SK-N-SH (cell line): ENCODE measurements at regions not wholly inside any gene's neighbourhood (a gene's known extent, or its start where the extent isn't known, plus 50 kb on each side); places are given as distances from the start of the nearest gene placed in this dataset.

Experiments
- CTCF ChIA-PET: fragments of 300-600, 350-600 bp; formaldehyde crosslinking; extraction: SDS; loops from one replicate; lab custom pipeline; 2021; lab: Yijun Ruan, JAX
- POLR2A ChIA-PET: fragments of 350-600 bp; sonication (Branson Sonifier 250); formaldehyde crosslinking; extraction: SDS; loops from one replicate; lab custom pipeline; 2020; ENCODE audit warnings: antibody characterized with exemption, inconsistent platforms; lab: Yijun Ruan, JAX
- DNase-seq: peaks from one replicate; pipeline ENCODE4 v3.0.0; 2012
- H2AFZ ChIP-seq: fragments of 200-600 bp; sonication (generic); 2 replicates; pipeline ENCODE4 v1.8.1; 2016; ENCODE audit warnings: antibody characterized with exemption, mild to moderate bottlenecking, low read depth
- H3F3A ChIP-seq: fragments of 200-600 bp; sonication (generic); replicated peaks from 2 replicates; pipeline ENCODE3; 2016; ENCODE audit warnings: antibody characterized with exemption, mild to moderate bottlenecking; ENCODE audit not compliant: insufficient read depth
- H3K27ac ChIP-seq, 2 experiments: fragments of 200-500 bp in 1 of 2; fragments of 200-600 bp in 1 of 2; sonication (Bioruptor generic) in 1 of 2; sonication (generic), shearing (Covaris generic) in 1 of 2; 2 replicates each; pipeline versions ENCODE4 v1.5.1 to v1.6.1; 2014 to 2016; ENCODE audit warnings: low read depth in 2 of 2, inconsistent platforms in 1 of 2, low read length in 1 of 2, mild to moderate bottlenecking in 1 of 2, mixed read lengths in 1 of 2
- H3K27me3 ChIP-seq: fragments of 200-600 bp; sonication (generic), shearing (Covaris generic); 2 replicates; pipeline ENCODE4 v1.6.1; 2016; ENCODE audit warnings: mixed run types; ENCODE audit not compliant: insufficient read depth
- H3K36me3 ChIP-seq, 2 experiments: fragments of 200-500 bp in 1 of 2; fragments of 200-600 bp in 1 of 2; sonication (Bioruptor generic) in 1 of 2; sonication (generic) in 1 of 2; replicated peaks in 1 of 2; 2 replicates each; pipeline versions ENCODE3 to v1.5.1; 2014 to 2016; ENCODE audit warnings: low read length in 1 of 2, mild to moderate bottlenecking in 1 of 2; ENCODE audit not compliant: insufficient read depth in 2 of 2, control insufficient read depth in 1 of 2
- H3K4me1 ChIP-seq, 2 experiments: fragments of 200-500 bp in 1 of 2; fragments of 200-600 bp in 1 of 2; sonication (Bioruptor generic) in 1 of 2; sonication (generic), shearing (Covaris generic) in 1 of 2; 2 replicates each; pipeline versions ENCODE4 v1.5.1 to v1.6.1; 2014 to 2016; ENCODE audit warnings: low read depth in 1 of 2, low read length in 1 of 2, mixed run types in 1 of 2; ENCODE audit not compliant: insufficient read depth in 2 of 2, control insufficient read depth in 1 of 2
- H3K4me2 ChIP-seq: fragments of 200-600 bp; sonication (generic), shearing (Covaris generic); 2 replicates; pipeline ENCODE4 v1.6.1; 2017; ENCODE audit warnings: mixed run types
- H3K4me3 ChIP-seq, 2 experiments: fragments of 200-500 bp in 1 of 2; fragments of 200-600 bp in 1 of 2; sonication (Bioruptor generic) in 1 of 2; sonication (generic), shearing (Covaris generic) in 1 of 2; 2 replicates each; pipeline versions ENCODE4 v1.5.1 to v1.8.1; 2014 to 2016; ENCODE audit warnings: low read depth in 2 of 2, inconsistent platforms in 1 of 2, low read length in 1 of 2, mild to moderate bottlenecking in 1 of 2, mixed read lengths in 1 of 2, moderate library complexity in 1 of 2
- H3K79me2 ChIP-seq: fragments of 200-600 bp; sonication (generic); 2 replicates; pipeline ENCODE4 v1.8.1; 2017; ENCODE audit warnings: mild to moderate bottlenecking; ENCODE audit not compliant: insufficient read depth
- H3K9ac ChIP-seq: fragments of 200-600 bp; sonication (generic); 2 replicates; pipeline ENCODE4 v1.6.1; 2017; ENCODE audit warnings: mixed run types
- H3K9me2 ChIP-seq: fragments of 200-600 bp; sonication (generic); 2 replicates; pipeline ENCODE4 v1.6.1; 2017; ENCODE audit warnings: mixed run types
- H3K9me3 ChIP-seq: fragments of 200-600 bp; sonication (generic); 2 replicates; pipeline ENCODE4 v1.6.1; 2017; ENCODE audit warnings: mixed run types, mild to moderate bottlenecking, moderate library complexity
- H4K20me1 ChIP-seq: fragments of 200-600 bp; sonication (generic); 2 replicates; pipeline ENCODE4 v1.6.1; 2017; ENCODE audit warnings: mild to moderate bottlenecking, mixed run types; ENCODE audit not compliant: insufficient read depth
- CHD2 ChIP-seq: fragments of 150-350 bp; IDR thresholded peaks from 2 replicates; pipeline ENCODE4 v1.6.1; 2018; ENCODE audit warnings: low read length; ENCODE audit not compliant: partially characterized antibody
- CTCF ChIP-seq: fragments of 200-600 bp; sonication (generic); IDR thresholded peaks from 2 replicates; pipeline ENCODE4 v1.6.1; 2017; ENCODE audit warnings: antibody characterized with exemption, mild to moderate bottlenecking, moderate library complexity
- EP300 ChIP-seq, 2 experiments: IDR thresholded peaks; 2 replicates each; pipeline versions ENCODE4 v1.4.0 to v1.6.1; 2012; ENCODE audit warnings: borderline replicate concordance in 1 of 2, low read depth in 1 of 2, low read length in 1 of 2
- EZH2phosphoT487 ChIP-seq: fragments of 200-600 bp; sonication (generic); IDR thresholded peaks from 2 replicates; pipeline ENCODE4 v1.6.1; 2017; ENCODE audit warnings: low read depth, mixed run types, mild to moderate bottlenecking, antibody characterized with exemption, moderate library complexity, borderline replicate concordance
- FOXM1 ChIP-seq: IDR thresholded peaks from 2 replicates; pipeline ENCODE4 v1.4.0; 2012; ENCODE audit warnings: low read depth, mild to moderate bottlenecking
- GABPA ChIP-seq: IDR thresholded peaks from 2 replicates; pipeline ENCODE4 v1.4.0; 2012; ENCODE audit warnings: low read depth, mild to moderate bottlenecking
- IRF3 ChIP-seq: fragments of 150-350 bp; IDR thresholded peaks from 2 replicates; pipeline ENCODE4 v1.6.1; 2016; ENCODE audit warnings: mild to moderate bottlenecking, low read depth, low read length
- MAX ChIP-seq: IDR thresholded peaks from 2 replicates; pipeline ENCODE4 v1.4.0; 2012; ENCODE audit warnings: low read depth
- RAD21 ChIP-seq: IDR thresholded peaks from 2 replicates; pipeline ENCODE4 v1.6.1; 2012; ENCODE audit warnings: mild to moderate bottlenecking, low read length
- RCOR1 ChIP-seq: fragments of 150-350 bp; IDR thresholded peaks from 2 replicates; pipeline ENCODE4 v1.6.1; 2017; ENCODE audit warnings: antibody characterized with exemption, low read length
- REST ChIP-seq: IDR thresholded peaks from 2 replicates; pipeline ENCODE4 v1.6.1; 2012; ENCODE audit warnings: mild to moderate bottlenecking, low read depth, low read length, moderate library complexity
- RFX5 ChIP-seq: IDR thresholded peaks from 2 replicates; pipeline ENCODE4 v1.6.1; 2012; ENCODE audit warnings: mild to moderate bottlenecking, improper control_type of control experiment, low read length
- SIN3A ChIP-seq: IDR thresholded peaks from 2 replicates; pipeline ENCODE4 v1.6.1; 2012; ENCODE audit warnings: low read depth, mild to moderate bottlenecking, low read length, moderate library complexity, borderline replicate concordance
- SMC3 ChIP-seq: IDR thresholded peaks from 2 replicates; pipeline ENCODE4 v1.6.1; 2012; ENCODE audit warnings: low read depth, low read length, improper control_type of control experiment
- USF2 ChIP-seq: fragments of 150-350 bp; IDR thresholded peaks from 2 replicates; pipeline ENCODE4 v1.6.1; 2017; ENCODE audit warnings: antibody characterized with exemption, low read length, low read depth, borderline replicate concordance
- YY1 ChIP-seq: IDR thresholded peaks from 2 replicates; pipeline ENCODE4 v1.4.0; 2012; ENCODE audit warnings: low read depth, mild to moderate bottlenecking
- WGBS: methylation state at CpG from one replicate; pipeline ENCODE4 v1.1.6; 2017; ENCODE audit warnings: low lambda C conversion rate; 5-methylcytosine and 5-hydroxymethylcytosine counted together

- H3K27me3 ChIP-seq: no peaks in the 10 kb centered on the region
- no peak overlapping the region for H3K9ac ChIP-seq
- peak; percentile 49 for TF ChIP-seq CTCF
- TF ChIP-seq CHD2: no peak
- peak; percentile 45 for TF ChIP-seq RAD21
- TF ChIP-seq SMC3: peak; percentile 36
- TF ChIP-seq, all 33 proteins: peak for 3
- 0 out of 2 replicates have a peak, but pooled peaks cover 10% of the 10 kb centered on the region for H3K79me2 ChIP-seq
- no peaks in the 10 kb centered on the region for H3K36me3 ChIP-seq
- H3K4me3 ChIP-seq: no peak overlapping the region
- POLR2A ChIA-PET: no interaction called here
- H3K4me1 ChIP-seq: peaks cover 16 to 31% of the 10 kb centered on the region in 2 experiments; a peak in 2 of 4 replicates
- WGBS: 97% methylated on average over 20 of the region's 20 CpGs
- no peak overlapping the region for H2AFZ ChIP-seq
- H3K27ac ChIP-seq: no peak overlapping the region
- DNase-seq: no peak
- no peak overlapping the region for H3K4me2 ChIP-seq
- CTCF ChIA-PET: interaction anchor here (0.6 to 4.0 kb wide), 19 partner anchors 14 to 1664 kb away, joined by 3 to 23 read pairs (median 4); partner anchors contain the start of gene SOX9
- no peaks in the 10 kb centered on the region for H3K9me2 ChIP-seq
- H3K9me3 ChIP-seq: no peaks in the 10 kb centered on the region
- no peaks in the 10 kb centered on the region for H4K20me1 ChIP-seq
- H3F3A ChIP-seq: no peaks in the 10 kb centered on the region
These were observed 310.0 kb downstream of the SOX9 start for GRCh38 chr17:72430611-72431432.

- H3K36me3 ChIP-seq: no peaks in the 10 kb centered on the region
- H3K9me2 ChIP-seq: no peaks in the 10 kb centered on the region
- peak; percentile 85 for DNase-seq
- H3K4me2 ChIP-seq: no peak overlapping the region
- H3K4me1 ChIP-seq: peaks cover 8 to 27% of the 10 kb centered on the region in 2 experiments; a peak in 2 of 4 replicates
- no peaks in the 10 kb centered on the region for H4K20me1 ChIP-seq
- ChIA-PET POLR2A (interaction anchor here (0.7 to 1.0 kb wide), 2 partner anchors 9 to 801 kb away, joined by 3 read pairs; no protein-coding TSS in a partner anchor), CTCF (interaction anchor here (0.6 to 4.0 kb wide), 25 partner anchors 10 to 577 kb away, joined by 3 to 23 read pairs (median 4); partner anchors contain the start of gene SOX9)
- H3F3A ChIP-seq: no peaks in the 10 kb centered on the region
- H3K79me2 ChIP-seq: 0 out of 2 replicates have a peak, but pooled peaks cover 10% of the 10 kb centered on the region
- H3K4me3 ChIP-seq: no peak overlapping the region
- no peaks in the 10 kb centered on the region for H3K9me3 ChIP-seq
- no peak overlapping the region for H3K27ac ChIP-seq
- no peak overlapping the region for H3K9ac ChIP-seq
- no peak overlapping the region for H2AFZ ChIP-seq
- H3K27me3 ChIP-seq: no peaks in the 10 kb centered on the region
- 75% methylated on average over 11 of the region's 11 CpGs for WGBS
- TF ChIP-seq CHD2: peak; percentile 77
- TF ChIP-seq RFX5: no peak
- no peak for TF ChIP-seq USF2
- TF ChIP-seq RAD21: peak; percentile 58
- TF ChIP-seq EP300 (IDR thresholded peaks at IDR 0.05; ENCODE audit: borderline replicate concordance in 1 of 2, low read depth in 1 of 2, low read length in 1 of 2): peak in 1 of 2 experiments; percentile 89; a peak in 2 of 4 replicates
- TF ChIP-seq RCOR1: peak; percentile 98
- no peak for TF ChIP-seq REST
- TF ChIP-seq SMC3: peak; percentile 32; the same call in 1 of the 2 replicates
- TF ChIP-seq EZH2phosphoT487: no peak
- no peak for TF ChIP-seq SIN3A
- TF ChIP-seq IRF3: no peak
- TF ChIP-seq MAX: no peak
- no peak for TF ChIP-seq FOXM1
- no peak for TF ChIP-seq GABPA
- TF ChIP-seq YY1: no peak
These were observed 311.4 kb downstream of the SOX9 start for GRCh38 chr17:72432143-72432621.
